Effector memory CD8-positive, alpha-beta T cell (primary cell): ENCODE measurements at regions not wholly inside any gene's neighbourhood (a gene's known extent, or its start where the extent isn't known, plus 50 kb on each side); places are given as distances from the start of the nearest gene placed in this dataset.

Experiments used
- ATAC-seq: fragments of 150-1000 bp; cut with Tn5 transposase; replicated peaks from 2 replicates; pipeline ENCODE4 v1.10.0; 2021; ENCODE audit warnings: mild to moderate bottlenecking, moderate library complexity
- DNase-seq, 3 experiments: peaks; one replicate each; pipeline ENCODE4 v3.0.0; 2021
- H3K27ac Mint-ChIP-seq, 2 donors: one replicate each; pipeline ENCODE4 v1.8.0; 2022; ENCODE audit warnings: mild to moderate bottlenecking in 2 of 2, mixed read lengths in 2 of 2, moderate library complexity in 2 of 2
- H3K27me3 Mint-ChIP-seq, 2 donors: one replicate each; pipeline ENCODE4 v1.8.0; 2022; ENCODE audit warnings: mixed read lengths in 2 of 2
- H3K36me3 Mint-ChIP-seq: one replicate; pipeline ENCODE4 v1.8.0; 2022; ENCODE audit warnings: mild to moderate bottlenecking, moderate library complexity, mixed read lengths; ENCODE audit not compliant: insufficient read depth
- H3K4me1 Mint-ChIP-seq, 2 donors: one replicate each; pipeline ENCODE4 v1.8.0; 2022; ENCODE audit warnings: low read depth in 2 of 2, mixed read lengths in 2 of 2
- H3K4me3 Mint-ChIP-seq, 2 donors: one replicate each; pipeline ENCODE4 v1.8.0; 2022; ENCODE audit warnings: mild to moderate bottlenecking in 2 of 2, mixed read lengths in 2 of 2, moderate library complexity in 2 of 2
- H3K9me3 Mint-ChIP-seq, 2 donors: one replicate each; pipeline ENCODE4 v1.8.0; 2022; ENCODE audit warnings: mixed read lengths in 2 of 2

- no peak for ATAC-seq
- H3K4me1 Mint-ChIP-seq = no peaks in the 10 kb centered on the region
Measured at GRCh38 chr4:111628437-111628836, 516.8 kb upstream of the FAM241A start.

DNA sequence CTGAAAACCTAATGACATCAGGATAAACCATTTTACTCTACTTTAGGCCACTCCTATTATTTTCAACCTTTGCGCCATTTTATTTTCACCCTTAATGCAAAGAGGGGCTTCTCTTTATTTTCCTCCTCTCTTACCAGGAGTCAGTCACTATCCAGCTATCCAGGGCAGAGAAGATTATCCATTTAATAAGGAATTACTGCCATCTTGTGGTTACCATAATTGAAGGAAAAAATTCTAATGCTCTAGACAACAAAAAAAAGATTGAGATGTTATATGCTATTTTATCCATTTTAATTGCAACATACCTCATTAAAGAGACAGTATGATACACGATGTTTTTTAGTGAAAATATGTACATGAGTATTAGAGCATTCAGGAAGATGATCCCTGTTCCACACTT lies 514.5 kb upstream of the FAM241A start:
- Mint-ChIP-seq H3K4me1 (no peaks in the 10 kb centered on the region), H3K27ac (no peak overlapping the region), H3K9me3 (peaks cover 0 to 5% of the 10 kb centered on the region in 2 donors), H3K27me3 (no peaks in the 10 kb centered on the region), H3K4me3 (no peak overlapping the region), H3K36me3 (no peaks in the 10 kb centered on the region)
- DNase-seq (no peak), ATAC-seq (no peak)

More at GRCh38 chr4:111628437-111628836, 516.8 kb upstream of the FAM241A start:
- H3K27me3 Mint-ChIP-seq = no peaks in the 10 kb centered on the region
- no peaks in the 10 kb centered on the region for H3K36me3 Mint-ChIP-seq
- H3K4me3 Mint-ChIP-seq = no peak overlapping the region
- peaks cover 0 to 8% of the 10 kb centered on the region in 2 donors for H3K9me3 Mint-ChIP-seq
- DNase-seq = no peak
- H3K27ac Mint-ChIP-seq = no peak overlapping the region

DNA sequence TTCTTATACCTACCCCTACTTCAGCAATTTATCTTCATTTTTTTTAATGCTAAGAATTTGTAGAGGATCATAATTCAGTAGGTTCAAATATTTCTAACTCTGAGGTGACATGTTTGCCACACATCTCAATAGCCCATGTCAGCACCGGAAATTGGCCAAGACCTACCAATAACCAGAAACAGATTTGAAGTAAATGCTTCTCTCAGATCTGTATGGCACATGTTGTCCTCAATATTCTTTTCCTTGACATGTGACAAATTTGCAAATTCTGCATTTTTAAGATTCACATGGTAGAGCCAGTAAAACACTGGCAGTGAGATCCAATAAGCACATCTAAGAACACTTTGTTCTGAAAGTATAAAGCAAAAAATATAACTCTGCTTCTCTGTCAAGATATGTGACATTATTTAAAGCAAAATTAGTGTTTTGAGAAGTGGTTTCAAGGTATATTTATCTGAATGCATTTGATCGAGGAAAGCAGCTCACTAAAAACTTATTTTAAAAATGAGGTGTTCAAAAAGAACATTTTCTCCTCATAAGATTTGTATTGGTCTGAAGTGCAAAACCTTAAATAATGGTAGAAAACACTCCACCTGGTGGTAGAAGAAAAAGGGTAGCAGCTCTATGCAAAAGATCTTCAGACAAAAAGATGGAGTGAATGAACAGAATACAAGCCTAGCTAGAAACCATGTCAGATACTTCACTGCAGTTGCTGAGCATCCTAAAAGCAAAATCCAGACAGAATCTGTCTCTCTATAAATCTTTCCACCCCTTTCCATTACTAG lies 513.8 kb upstream of the FAM241A start:
- no peak overlapping the region for H3K27ac Mint-ChIP-seq
- H3K9me3 Mint-ChIP-seq = peaks cover 0 to 4% of the 10 kb centered on the region in 2 donors
- no peaks in the 10 kb centered on the region for H3K36me3 Mint-ChIP-seq
- ATAC-seq (no peak), DNase-seq (no peak)
- H3K4me1 Mint-ChIP-seq = no peaks in the 10 kb centered on the region
- no peak overlapping the region for H3K4me3 Mint-ChIP-seq
- no peaks in the 10 kb centered on the region for H3K27me3 Mint-ChIP-seq

DNA sequence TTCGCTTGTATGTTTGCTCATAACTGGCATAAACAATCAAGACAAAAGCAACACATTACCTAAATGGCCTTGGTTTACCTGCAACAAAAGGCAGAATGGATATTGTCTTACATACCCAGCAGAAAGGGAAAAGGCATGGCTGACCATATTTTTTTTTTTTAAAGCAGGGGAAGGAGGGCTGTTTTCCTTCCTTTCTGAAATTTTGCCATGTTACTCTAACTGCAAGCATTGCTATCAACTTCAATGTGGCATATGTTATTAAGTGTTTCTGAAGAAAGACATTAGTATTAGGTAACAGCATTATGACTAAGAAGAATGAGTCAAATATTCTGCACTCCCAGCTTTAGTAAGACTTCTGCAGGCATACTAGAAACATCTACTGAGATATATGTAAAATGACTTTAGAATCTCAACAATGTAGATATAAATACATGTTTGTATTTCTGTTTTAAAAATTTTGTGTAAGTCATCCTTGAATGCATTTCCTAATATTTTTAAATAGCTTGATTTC lies 512.6 kb upstream of the FAM241A start:
- no peak overlapping the region for H3K27ac Mint-ChIP-seq

GRCh38 chr4:111633663-111634266 lies 511.5 kb upstream of the FAM241A start:
- DNase-seq (no peak), ATAC-seq (no peak)
- Mint-ChIP-seq H3K27me3 (no peaks in the 10 kb centered on the region), H3K36me3 (no peaks in the 10 kb centered on the region), H3K4me3 (no peak overlapping the region), H3K9me3 (peaks cover 0 to 2% of the 10 kb centered on the region in 2 donors), H3K4me1 (no peaks in the 10 kb centered on the region), H3K27ac (no peak overlapping the region)

More for the DNA sequence above, 512.6 kb upstream of the FAM241A start:
- Mint-ChIP-seq H3K4me1 (no peaks in the 10 kb centered on the region), H3K36me3 (no peaks in the 10 kb centered on the region), H3K27me3 (no peaks in the 10 kb centered on the region), H3K9me3 (peaks cover 0 to 2% of the 10 kb centered on the region in 2 donors), H3K4me3 (no peak overlapping the region)
- DNase-seq (no peak), ATAC-seq (no peak)

DNA sequence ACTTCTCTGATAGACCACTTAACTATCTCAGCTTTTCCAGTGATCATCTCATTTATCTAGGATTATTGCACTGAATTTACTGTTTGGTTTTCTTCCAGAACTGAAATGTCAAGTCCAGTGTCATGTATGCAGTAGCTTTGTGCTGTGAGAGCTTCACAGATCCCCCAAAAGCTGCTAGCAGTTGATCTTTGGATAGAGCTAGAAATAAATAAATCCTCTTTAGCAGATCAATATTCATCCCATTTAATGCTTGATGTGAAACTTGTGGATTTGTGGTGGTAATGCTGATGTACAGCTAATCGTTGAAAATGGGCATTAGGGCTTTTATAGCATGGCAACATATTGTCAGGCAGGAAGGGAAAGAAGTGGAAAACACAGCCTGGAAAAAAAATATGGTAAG lies 509.6 kb upstream of the FAM241A start:
- no peak for ATAC-seq
- H3K27ac Mint-ChIP-seq = no peak overlapping the region

GRCh38 chr4:111636961-111637585 lies 508.2 kb upstream of the FAM241A start:
- H3K4me1 Mint-ChIP-seq = no peaks in the 10 kb centered on the region
- H3K9me3 Mint-ChIP-seq = peaks cover 0 to 4% of the 10 kb centered on the region in 2 donors
- DNase-seq (no peak), ATAC-seq (no peak)
- no peak overlapping the region for H3K27ac Mint-ChIP-seq
- H3K4me3 Mint-ChIP-seq = no peak overlapping the region
- no peaks in the 10 kb centered on the region for H3K27me3 Mint-ChIP-seq
- no peaks in the 10 kb centered on the region for H3K36me3 Mint-ChIP-seq

More for the DNA sequence above, 509.6 kb upstream of the FAM241A start:
- H3K36me3 Mint-ChIP-seq = no peaks in the 10 kb centered on the region
- no peaks in the 10 kb centered on the region for H3K27me3 Mint-ChIP-seq
- no peak for DNase-seq
- H3K4me1 Mint-ChIP-seq = no peaks in the 10 kb centered on the region
- no peak overlapping the region for H3K4me3 Mint-ChIP-seq
- peaks cover 0 to 2% of the 10 kb centered on the region in 2 donors for H3K9me3 Mint-ChIP-seq

DNA sequence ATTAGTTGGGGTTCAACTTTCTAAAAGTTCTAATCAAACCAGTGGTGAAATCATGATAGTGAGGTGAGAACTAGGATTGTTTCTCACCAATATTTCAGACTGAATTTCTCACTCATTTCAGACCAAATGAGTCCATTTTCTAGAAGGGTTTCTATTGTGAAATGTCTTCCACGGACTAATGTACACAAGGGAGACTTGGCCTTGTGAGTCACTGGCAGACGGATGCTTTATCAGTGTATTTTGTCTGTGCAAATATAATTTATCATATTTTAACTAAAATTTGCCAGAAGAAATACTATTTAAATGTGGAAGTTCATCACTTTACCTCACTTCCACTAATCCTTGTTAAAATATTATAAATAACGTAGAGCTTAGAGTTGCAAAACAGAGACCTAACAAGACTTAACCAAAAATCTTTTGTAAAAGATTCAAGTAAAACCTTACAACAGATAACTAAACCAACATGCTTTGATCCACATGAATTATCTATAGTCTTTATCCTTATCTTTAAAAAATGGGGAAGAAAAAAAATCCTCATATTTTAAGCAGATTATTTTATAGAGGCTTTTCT lies 506.0 kb upstream of the FAM241A start:
- no peaks in the 10 kb centered on the region for H3K27me3 Mint-ChIP-seq
- no peak overlapping the region for H3K27ac Mint-ChIP-seq
- no peak for ATAC-seq
- no peaks in the 10 kb centered on the region for H3K36me3 Mint-ChIP-seq
- DNase-seq = no peak
- H3K9me3 Mint-ChIP-seq = peaks cover 0 to 4% of the 10 kb centered on the region in 2 donors
- no peaks in the 10 kb centered on the region for H3K4me1 Mint-ChIP-seq
- H3K4me3 Mint-ChIP-seq = no peak overlapping the region

- Mint-ChIP-seq H3K27ac (no peak overlapping the region), H3K27me3 (no peaks in the 10 kb centered on the region), H3K4me3 (no peak overlapping the region), H3K36me3 (no peaks in the 10 kb centered on the region), H3K4me1 (no peaks in the 10 kb centered on the region), H3K9me3 (peaks cover 0 to 4% of the 10 kb centered on the region in 2 donors)
- DNase-seq (no peak), ATAC-seq (no peak)
Measured at GRCh38 chr4:111639876-111640275, 505.4 kb upstream of the FAM241A start.

- ATAC-seq (no peak), DNase-seq (no peak)
- H3K4me1 Mint-ChIP-seq = no peaks in the 10 kb centered on the region
- no peaks in the 10 kb centered on the region for H3K27me3 Mint-ChIP-seq
- H3K4me3 Mint-ChIP-seq = no peak overlapping the region
- no peak overlapping the region for H3K27ac Mint-ChIP-seq
- H3K9me3 Mint-ChIP-seq = peaks cover 0 to 6% of the 10 kb centered on the region in 2 donors
- H3K36me3 Mint-ChIP-seq = no peaks in the 10 kb centered on the region
Measured at GRCh38 chr4:111641813-111642579, 503.3 kb upstream of the FAM241A start.

- Mint-ChIP-seq H3K27me3 (no peaks in the 10 kb centered on the region), H3K36me3 (no peaks in the 10 kb centered on the region), H3K4me1 (no peaks in the 10 kb centered on the region), H3K27ac (no peak overlapping the region), H3K9me3 (peaks cover 0 to 4% of the 10 kb centered on the region in 2 donors), H3K4me3 (no peak overlapping the region)
- ATAC-seq = no peak
- no peak for DNase-seq
Measured at GRCh38 chr4:111648056-111648455, 497.2 kb upstream of the FAM241A start.

DNA sequence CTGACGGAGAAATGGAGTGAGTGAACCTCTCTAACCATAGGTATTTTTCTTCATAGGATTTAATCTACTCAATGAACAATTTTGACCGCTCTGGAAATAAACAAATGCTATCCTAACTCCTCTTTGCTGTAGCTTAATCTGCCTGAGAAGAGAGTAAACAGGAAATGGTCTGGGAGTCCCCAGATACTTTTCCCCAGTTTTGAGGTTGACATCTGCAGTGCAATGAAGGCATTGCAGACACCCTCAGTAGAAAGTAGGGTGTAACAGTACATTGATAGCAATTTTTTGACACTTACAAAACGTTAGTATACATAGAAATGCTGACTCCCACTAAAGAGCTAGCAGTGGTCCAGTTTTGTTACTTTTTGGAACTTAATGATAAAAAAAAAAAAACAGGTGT lies 495.9 kb upstream of the FAM241A start:
- peaks cover 0 to 5% of the 10 kb centered on the region in 2 donors for H3K9me3 Mint-ChIP-seq
- no peak overlapping the region for H3K27ac Mint-ChIP-seq
- no peak for DNase-seq
- no peaks in the 10 kb centered on the region for H3K36me3 Mint-ChIP-seq
- H3K4me1 Mint-ChIP-seq = no peaks in the 10 kb centered on the region
- H3K4me3 Mint-ChIP-seq = no peak overlapping the region
- no peaks in the 10 kb centered on the region for H3K27me3 Mint-ChIP-seq
- no peak for ATAC-seq

DNA sequence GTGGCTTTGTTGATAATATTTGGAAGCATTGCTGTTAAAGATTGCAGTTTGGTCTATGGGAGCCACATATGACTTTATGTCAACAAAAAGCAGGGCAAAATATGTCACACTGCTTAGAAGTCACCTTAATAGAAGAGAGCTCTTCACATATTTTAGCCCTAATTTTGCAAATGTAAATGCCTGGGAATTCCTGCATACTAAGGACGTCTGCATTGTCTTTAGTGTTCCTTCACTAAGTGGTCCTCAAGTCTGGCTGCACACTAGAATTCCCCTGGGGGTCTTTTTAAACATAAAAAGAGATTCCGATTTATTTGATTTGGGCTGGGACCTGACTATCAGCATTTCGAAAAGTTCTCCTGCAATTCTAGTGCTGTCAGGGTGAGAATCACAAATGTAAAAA lies 495.1 kb upstream of the FAM241A start:
- Mint-ChIP-seq H3K27me3 (no peaks in the 10 kb centered on the region), H3K4me3 (no peak overlapping the region), H3K4me1 (no peaks in the 10 kb centered on the region), H3K9me3 (peaks cover 0 to 5% of the 10 kb centered on the region in 2 donors), H3K27ac (no peak overlapping the region), H3K36me3 (no peaks in the 10 kb centered on the region)
- DNase-seq = no peak
- ATAC-seq = no peak
